ENCODE measurements at regions not wholly inside any gene's neighbourhood (a gene's known extent, or its start where the extent isn't known, plus 50 kb on each side); places are given as distances from the start of the nearest gene placed in this dataset.

- TF ChIP-seq CTCF (IDR thresholded peaks at IDR 0.05) = no peak
- no peak for TF ChIP-seq POLR2A (IDR thresholded peaks at IDR 0.05)
Observed at GRCh38 chrX:39227371-39227770, 426.1 kb downstream of the MID1IP1 start.

All from body of pancreas (tissue), 4 donors.